ENCODE measurements at regions not wholly inside any gene's neighbourhood (a gene's known extent, or its start where the extent isn't known, plus 50 kb on each side); places are given as distances from the start of the nearest gene placed in this dataset.

DNA sequence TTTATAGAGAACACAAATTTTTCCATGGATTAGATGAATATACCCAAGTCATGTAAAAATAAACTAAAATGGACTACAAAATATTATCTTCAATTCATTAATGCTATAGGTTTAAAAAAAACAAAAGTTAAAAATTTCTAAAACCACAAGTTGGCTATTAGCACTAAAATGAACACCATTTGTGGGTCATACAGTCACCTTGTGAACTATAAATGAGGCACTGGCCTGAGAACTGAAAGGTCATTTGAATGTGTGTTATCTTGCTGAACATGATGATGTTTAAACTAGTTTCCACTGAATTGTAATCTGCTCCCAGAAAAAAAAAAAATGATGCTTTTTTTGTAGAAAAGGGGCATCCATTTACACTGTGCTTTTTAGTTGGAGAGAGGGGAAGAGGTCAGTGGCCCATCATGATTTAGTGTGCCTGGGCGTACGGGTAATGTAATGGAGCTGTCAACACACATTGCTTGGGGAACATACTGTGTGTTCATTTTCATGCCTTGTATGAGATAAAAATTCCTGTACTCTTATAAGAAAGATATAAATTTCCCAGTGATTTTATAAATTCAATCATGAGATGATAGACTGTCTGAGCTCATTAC is 96.6 kb upstream of the FKBP1C start:
- H3K27ac ChIP-seq (ENCODE audit: low read depth), result no peak overlapping the region
- H3K4me1 ChIP-seq (ENCODE audit: insufficient read depth), result no peaks in the 10 kb centered on the region
- H3K27me3 ChIP-seq (ENCODE audit: insufficient read depth), result no peaks in the 10 kb centered on the region
- H3K4me3 Mint-ChIP-seq, result no peak overlapping the region
- H3K9me2 ChIP-seq (ENCODE audit: insufficient read depth), result no peaks in the 10 kb centered on the region; the same call in 1 of the 2 replicates
- TF ChIP-seq, protein P1, sequence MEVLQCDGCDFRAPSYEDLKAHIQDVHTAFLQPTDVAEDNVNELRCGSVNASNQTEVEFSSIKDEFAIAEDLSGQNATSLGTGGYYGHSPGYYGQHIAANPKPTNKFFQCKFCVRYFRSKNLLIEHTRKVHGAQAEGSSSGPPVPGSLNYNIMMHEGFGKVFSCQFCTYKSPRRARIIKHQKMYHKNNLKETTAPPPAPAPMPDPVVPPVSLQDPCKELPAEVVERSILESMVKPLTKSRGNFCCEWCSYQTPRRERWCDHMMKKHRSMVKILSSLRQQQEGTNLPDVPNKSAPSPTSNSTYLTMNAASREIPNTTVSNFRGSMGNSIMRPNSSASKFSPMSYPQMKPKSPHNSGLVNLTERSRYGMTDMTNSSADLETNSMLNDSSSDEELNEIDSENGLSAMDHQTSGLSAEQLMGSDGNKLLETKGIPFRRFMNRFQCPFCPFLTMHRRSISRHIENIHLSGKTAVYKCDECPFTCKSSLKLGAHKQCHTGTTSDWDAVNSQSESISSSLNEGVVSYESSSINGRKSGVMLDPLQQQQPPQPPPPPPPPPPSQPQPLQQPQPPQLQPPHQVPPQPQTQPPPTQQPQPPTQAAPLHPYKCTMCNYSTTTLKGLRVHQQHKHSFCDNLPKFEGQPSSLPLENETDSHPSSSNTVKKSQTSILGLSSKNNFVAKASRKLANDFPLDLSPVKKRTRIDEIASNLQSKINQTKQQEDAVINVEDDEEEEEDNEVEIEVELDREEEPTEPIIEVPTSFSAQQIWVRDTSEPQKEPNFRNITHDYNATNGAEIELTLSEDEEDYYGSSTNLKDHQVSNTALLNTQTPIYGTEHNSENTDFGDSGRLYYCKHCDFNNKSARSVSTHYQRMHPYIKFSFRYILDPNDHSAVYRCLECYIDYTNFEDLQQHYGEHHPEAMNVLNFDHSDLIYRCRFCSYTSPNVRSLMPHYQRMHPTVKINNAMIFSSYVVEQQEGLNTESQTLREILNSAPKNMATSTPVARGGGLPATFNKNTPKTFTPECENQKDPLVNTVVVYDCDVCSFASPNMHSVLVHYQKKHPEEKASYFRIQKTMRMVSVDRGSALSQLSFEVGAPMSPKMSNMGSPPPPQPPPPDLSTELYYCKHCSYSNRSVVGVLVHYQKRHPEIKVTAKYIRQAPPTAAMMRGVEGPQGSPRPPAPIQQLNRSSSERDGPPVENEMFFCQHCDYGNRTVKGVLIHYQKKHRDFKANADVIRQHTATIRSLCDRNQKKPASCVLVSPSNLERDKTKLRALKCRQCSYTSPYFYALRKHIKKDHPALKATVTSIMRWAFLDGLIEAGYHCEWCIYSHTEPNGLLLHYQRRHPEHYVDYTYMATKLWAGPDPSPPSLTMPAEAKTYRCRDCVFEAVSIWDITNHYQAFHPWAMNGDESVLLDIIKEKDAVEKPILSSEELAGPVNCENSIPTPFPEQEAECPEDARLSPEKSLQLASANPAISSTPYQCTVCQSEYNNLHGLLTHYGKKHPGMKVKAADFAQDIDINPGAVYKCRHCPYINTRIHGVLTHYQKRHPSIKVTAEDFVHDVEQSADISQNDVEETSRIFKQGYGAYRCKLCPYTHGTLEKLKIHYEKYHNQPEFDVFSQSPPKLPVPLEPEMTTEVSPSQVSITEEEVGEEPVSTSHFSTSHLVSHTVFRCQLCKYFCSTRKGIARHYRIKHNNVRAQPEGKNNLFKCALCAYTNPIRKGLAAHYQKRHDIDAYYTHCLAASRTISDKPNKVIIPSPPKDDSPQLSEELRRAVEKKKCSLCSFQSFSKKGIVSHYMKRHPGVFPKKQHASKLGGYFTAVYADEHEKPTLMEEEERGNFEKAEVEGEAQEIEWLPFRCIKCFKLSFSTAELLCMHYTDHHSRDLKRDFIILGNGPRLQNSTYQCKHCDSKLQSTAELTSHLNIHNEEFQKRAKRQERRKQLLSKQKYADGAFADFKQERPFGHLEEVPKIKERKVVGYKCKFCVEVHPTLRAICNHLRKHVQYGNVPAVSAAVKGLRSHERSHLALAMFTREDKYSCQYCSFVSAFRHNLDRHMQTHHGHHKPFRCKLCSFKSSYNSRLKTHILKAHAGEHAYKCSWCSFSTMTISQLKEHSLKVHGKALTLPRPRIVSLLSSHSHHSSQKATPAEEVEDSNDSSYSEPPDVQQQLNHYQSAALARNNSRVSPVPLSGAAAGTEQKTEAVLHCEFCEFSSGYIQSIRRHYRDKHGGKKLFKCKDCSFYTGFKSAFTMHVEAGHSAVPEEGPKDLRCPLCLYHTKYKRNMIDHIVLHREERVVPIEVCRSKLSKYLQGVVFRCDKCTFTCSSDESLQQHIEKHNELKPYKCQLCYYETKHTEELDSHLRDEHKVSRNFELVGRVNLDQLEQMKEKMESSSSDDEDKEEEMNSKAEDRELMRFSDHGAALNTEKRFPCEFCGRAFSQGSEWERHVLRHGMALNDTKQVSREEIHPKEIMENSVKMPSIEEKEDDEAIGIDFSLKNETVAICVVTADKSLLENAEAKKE (CRISPR knock-in tag; IDR thresholded peaks at IDR 0.05), result no peak
- TF ChIP-seq STAT1 (IDR thresholded peaks at IDR 0.05; ENCODE audit: unreplicated experiment), result no peak
- TF ChIP-seq JUNB (IDR thresholded peaks at IDR 0.05; ENCODE audit: unreplicated experiment), result no peak
- TF ChIP-seq NANOG (IDR thresholded peaks at IDR 0.05; ENCODE audit: borderline replicate concordance), result no peak
- TF ChIP-seq POLR2AphosphoS5 (IDR thresholded peaks at IDR 0.05; ENCODE audit: low read depth), result no peak
- TF ChIP-seq EZH2 (IDR thresholded peaks at IDR 0.05; ENCODE audit: low read depth, unreplicated experiment), result no peak
- TF ChIP-seq ZNF114 (CRISPR knock-in tag; IDR thresholded peaks at IDR 0.05), result no peak
- TF ChIP-seq, protein P2, sequence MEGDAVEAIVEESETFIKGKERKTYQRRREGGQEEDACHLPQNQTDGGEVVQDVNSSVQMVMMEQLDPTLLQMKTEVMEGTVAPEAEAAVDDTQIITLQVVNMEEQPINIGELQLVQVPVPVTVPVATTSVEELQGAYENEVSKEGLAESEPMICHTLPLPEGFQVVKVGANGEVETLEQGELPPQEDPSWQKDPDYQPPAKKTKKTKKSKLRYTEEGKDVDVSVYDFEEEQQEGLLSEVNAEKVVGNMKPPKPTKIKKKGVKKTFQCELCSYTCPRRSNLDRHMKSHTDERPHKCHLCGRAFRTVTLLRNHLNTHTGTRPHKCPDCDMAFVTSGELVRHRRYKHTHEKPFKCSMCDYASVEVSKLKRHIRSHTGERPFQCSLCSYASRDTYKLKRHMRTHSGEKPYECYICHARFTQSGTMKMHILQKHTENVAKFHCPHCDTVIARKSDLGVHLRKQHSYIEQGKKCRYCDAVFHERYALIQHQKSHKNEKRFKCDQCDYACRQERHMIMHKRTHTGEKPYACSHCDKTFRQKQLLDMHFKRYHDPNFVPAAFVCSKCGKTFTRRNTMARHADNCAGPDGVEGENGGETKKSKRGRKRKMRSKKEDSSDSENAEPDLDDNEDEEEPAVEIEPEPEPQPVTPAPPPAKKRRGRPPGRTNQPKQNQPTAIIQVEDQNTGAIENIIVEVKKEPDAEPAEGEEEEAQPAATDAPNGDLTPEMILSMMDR (conservative IDR thresholded peaks at IDR 0.05; ENCODE audit: low read depth in 2 of 2), result no peak
- TF ChIP-seq ZNF331 (CRISPR knock-in tag; IDR thresholded peaks at IDR 0.05; ENCODE audit: low read depth), result no peak
- TF ChIP-seq, protein P3, sequence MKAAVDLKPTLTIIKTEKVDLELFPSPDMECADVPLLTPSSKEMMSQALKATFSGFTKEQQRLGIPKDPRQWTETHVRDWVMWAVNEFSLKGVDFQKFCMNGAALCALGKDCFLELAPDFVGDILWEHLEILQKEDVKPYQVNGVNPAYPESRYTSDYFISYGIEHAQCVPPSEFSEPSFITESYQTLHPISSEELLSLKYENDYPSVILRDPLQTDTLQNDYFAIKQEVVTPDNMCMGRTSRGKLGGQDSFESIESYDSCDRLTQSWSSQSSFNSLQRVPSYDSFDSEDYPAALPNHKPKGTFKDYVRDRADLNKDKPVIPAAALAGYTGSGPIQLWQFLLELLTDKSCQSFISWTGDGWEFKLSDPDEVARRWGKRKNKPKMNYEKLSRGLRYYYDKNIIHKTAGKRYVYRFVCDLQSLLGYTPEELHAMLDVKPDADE (IDR thresholded peaks at IDR 0.05), result no peak
- DNase-seq (ENCODE audit: low spot score), result no peak
- H2AFZ ChIP-seq, result no peak overlapping the region
- H4K20me1 ChIP-seq (replicated peaks; ENCODE audit: insufficient read depth), result no peaks in the 10 kb centered on the region
- H3K27me3 Mint-ChIP-seq (ENCODE audit: insufficient read depth, low read depth, poor library complexity), result no peaks in the 10 kb centered on the region
- no peaks in the 10 kb centered on the region; the same call in 2 of the 3 replicates for H3K36me3 Mint-ChIP-seq (ENCODE audit: low read depth)
- no peaks in the 10 kb centered on the region for H3K4me1 Mint-ChIP-seq
- H3K4me3 ChIP-seq, result no peak overlapping the region
- no peaks in the 10 kb centered on the region for H3K79me2 ChIP-seq (replicated peaks; ENCODE audit: insufficient read depth)
- no peaks in the 10 kb centered on the region for H3F3A ChIP-seq (replicated peaks; ENCODE audit: low read depth)
- no peak overlapping the region for H3K27ac Mint-ChIP-seq
- no peak for ATAC-seq
- peaks cover 22% of the 10 kb centered on the region for H3K9me3 Mint-ChIP-seq
- H3K36me3 ChIP-seq (ENCODE audit: insufficient read depth), result no peaks in the 10 kb centered on the region
- no peak overlapping the region for H3K4me2 ChIP-seq
